Transverse colon (tissue), 4 donors: ENCODE measurements at regions not wholly inside any gene's neighbourhood (a gene's known extent, or its start where the extent isn't known, plus 50 kb on each side); places are given as distances from the start of the nearest gene placed in this dataset.

Experiments
- POLR2AphosphoS5 ChIP-seq, 3 donors: sonication (generic); formaldehyde crosslinking; IDR thresholded peaks; one replicate each; pipeline ENCODE4 v1.6.1; 2016; ENCODE audit warnings: antibody characterized with exemption in 3 of 3
- TF ChIP-seq, protein P1 (sequence below), 5 experiments: fragments of 200-600 bp in 3 of 5; fragments of 450-650 bp in 2 of 5; sonication (generic) in 3 of 5; IDR thresholded peaks; 1 replicate in 2 of 5; 2 replicates in 3 of 5; pipeline ENCODE4 v1.5.1; 2016 to 2017; ENCODE audit warnings: antibody characterized with exemption in 5 of 5, inconsistent platforms in 3 of 5, mild to moderate bottlenecking in 2 of 5, moderate library complexity in 1 of 5

DNA sequence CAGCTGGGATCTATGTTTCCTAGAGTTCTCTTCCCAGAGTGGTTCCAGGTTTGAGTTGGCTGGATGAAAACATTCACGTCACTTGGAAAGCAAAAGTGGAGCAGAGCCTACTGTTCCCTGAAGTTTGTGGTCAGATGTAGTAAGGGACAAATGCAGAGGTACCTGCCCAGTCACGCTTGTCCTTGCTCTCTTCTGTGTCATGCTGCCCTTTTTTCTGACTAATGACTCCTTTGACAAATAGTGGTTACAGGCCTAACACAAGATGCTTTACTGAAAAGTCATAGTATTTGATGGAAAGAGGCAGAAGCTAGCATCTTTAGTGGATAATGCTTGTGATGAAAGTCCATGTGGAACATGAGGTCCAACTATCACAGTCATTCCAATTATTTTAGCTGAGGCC, 881.4 kb upstream of the B3GALT2 start:
- TF ChIP-seq, protein P1, sequence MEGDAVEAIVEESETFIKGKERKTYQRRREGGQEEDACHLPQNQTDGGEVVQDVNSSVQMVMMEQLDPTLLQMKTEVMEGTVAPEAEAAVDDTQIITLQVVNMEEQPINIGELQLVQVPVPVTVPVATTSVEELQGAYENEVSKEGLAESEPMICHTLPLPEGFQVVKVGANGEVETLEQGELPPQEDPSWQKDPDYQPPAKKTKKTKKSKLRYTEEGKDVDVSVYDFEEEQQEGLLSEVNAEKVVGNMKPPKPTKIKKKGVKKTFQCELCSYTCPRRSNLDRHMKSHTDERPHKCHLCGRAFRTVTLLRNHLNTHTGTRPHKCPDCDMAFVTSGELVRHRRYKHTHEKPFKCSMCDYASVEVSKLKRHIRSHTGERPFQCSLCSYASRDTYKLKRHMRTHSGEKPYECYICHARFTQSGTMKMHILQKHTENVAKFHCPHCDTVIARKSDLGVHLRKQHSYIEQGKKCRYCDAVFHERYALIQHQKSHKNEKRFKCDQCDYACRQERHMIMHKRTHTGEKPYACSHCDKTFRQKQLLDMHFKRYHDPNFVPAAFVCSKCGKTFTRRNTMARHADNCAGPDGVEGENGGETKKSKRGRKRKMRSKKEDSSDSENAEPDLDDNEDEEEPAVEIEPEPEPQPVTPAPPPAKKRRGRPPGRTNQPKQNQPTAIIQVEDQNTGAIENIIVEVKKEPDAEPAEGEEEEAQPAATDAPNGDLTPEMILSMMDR (IDR thresholded peaks at IDR 0.05), result no peak
- no peak for TF ChIP-seq POLR2AphosphoS5 (IDR thresholded peaks at IDR 0.05)
